ENCODE measurements at regions not wholly inside any gene's neighbourhood (a gene's known extent, or its start where the extent isn't known, plus 50 kb on each side); places are given as distances from the start of the nearest gene placed in this dataset.

DNA sequence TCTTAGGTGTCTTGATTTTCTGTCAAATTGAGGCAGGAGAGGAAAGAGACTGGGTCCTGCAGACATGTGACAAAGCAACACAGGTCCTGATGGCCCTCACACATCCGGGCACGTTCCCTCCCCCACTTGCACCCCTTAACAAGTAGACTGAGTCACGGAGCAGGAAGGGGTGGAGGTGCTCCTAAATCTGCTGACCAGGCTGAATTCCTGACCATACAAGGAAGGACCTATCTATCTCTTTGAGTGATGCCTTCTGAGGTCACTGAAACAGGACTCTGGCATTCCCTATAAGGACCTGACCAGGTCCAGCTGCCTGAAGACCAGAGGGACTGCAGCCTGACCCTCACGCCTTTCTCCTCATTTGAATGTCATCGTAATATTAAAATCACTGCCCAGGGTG, 250.3 kb downstream of the COL4A1 start:
- TF ChIP-seq, protein P1, sequence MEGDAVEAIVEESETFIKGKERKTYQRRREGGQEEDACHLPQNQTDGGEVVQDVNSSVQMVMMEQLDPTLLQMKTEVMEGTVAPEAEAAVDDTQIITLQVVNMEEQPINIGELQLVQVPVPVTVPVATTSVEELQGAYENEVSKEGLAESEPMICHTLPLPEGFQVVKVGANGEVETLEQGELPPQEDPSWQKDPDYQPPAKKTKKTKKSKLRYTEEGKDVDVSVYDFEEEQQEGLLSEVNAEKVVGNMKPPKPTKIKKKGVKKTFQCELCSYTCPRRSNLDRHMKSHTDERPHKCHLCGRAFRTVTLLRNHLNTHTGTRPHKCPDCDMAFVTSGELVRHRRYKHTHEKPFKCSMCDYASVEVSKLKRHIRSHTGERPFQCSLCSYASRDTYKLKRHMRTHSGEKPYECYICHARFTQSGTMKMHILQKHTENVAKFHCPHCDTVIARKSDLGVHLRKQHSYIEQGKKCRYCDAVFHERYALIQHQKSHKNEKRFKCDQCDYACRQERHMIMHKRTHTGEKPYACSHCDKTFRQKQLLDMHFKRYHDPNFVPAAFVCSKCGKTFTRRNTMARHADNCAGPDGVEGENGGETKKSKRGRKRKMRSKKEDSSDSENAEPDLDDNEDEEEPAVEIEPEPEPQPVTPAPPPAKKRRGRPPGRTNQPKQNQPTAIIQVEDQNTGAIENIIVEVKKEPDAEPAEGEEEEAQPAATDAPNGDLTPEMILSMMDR (IDR thresholded peaks at IDR 0.05) = no peak
- TF ChIP-seq EP300 (IDR thresholded peaks at IDR 0.05) = no peak
- TF ChIP-seq POLR2A (IDR thresholded peaks at IDR 0.05) = no peak

Measured in gastroesophageal sphincter (tissue), 3 donors.